LNCAP (cell line): ENCODE measurements at regions not wholly inside any gene's neighbourhood (a gene's known extent, or its start where the extent isn't known, plus 50 kb on each side); places are given as distances from the start of the nearest gene placed in this dataset.

Experiments
- CTCF ChIP-seq: fragments of 450-650 bp; IDR thresholded peaks from 2 replicates; pipeline ENCODE4 v1.5.1; 2017; ENCODE audit warnings: mild to moderate bottlenecking

- no peak for TF ChIP-seq CTCF
These were observed 440.2 kb upstream of the ST6GAL2 start for GRCh38 chr2:107325981-107326786.

- TF ChIP-seq CTCF, result no peak
These were observed 448.3 kb upstream of the ST6GAL2 start for GRCh38 chr2:107334306-107334705.

DNA sequence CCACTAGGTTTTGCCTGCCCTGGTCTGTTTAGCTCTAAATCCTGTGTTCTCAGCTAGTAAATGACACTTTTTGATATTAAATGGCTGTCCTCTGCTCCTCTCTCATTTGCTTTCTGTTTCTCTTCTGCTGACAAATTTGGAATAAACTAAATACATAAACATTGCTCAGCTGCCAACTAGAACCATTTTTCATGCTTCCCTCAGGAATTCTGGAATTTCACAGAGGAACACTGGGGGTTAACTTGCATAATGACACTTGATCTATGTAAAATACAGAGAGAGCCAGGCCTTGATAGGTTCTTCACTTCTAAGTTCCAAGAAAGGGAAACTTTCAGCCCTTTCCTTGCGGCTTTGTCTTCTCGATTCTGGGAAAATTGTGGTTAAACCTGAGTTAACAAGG, 450.6 kb upstream of the ST6GAL2 start:
- no peak for TF ChIP-seq CTCF

DNA sequence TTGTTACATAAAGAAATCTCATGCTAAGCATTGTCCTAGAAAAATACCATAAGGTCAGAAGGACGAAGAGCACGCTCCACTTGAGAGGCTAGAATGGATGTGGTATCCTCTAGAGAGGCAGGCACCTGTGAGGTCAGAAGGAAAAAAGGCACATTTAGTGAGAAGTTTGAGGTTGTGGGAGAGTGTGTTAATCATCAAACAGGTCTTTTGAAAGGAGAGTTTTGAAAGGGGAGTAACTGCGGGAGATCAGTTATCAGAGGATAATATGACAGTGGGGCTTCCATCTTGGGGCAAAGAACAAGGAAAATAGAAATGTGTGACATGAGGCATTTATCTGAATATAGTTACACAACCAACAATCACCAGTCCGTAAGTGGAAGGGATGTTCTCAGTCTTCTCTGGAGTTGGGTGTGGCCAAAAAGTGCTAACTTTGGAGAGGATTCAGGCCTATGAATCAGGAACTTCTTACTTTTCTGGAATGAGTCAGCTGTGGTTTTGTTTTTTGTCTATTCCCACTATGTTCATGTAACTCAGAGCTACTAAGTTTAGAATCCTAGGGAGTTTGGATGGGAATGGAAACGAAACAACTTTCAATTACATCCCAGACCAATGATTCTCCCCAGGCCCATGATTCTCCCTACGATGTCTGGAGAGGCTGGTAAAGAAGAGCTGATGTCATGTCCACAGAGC, 451.4 kb upstream of the ST6GAL2 start:
- TF ChIP-seq CTCF, result no peak

- TF ChIP-seq CTCF, result no peak
These were observed 452.1 kb upstream of the ST6GAL2 start for GRCh38 chr2:107338059-107338458.

DNA sequence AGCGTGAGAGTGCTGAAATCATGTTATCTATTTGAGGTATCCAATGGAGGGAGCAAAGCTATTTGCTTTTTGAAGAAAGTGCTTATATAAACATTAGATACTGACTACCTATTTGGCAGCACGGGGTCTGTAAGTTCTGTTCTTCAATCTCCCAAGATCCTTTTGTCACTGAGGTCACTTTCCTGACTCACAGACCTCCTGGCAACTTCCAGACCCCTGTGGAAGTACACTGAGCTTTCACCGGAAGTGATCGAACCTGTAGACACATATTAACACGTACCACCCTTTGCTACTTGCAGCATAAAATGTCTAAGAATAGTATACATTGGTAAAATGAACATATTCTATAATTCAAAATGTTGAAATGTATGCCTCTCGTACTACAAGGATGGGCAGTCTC, 452.6 kb upstream of the ST6GAL2 start:
- no peak for TF ChIP-seq CTCF

GRCh38 chr2:107340955-107341354, 455.0 kb upstream of the ST6GAL2 start:
- TF ChIP-seq CTCF, result no peak
